H9 (cell line): ENCODE measurements at regions not wholly inside any gene's neighbourhood (a gene's known extent, or its start where the extent isn't known, plus 50 kb on each side); places are given as distances from the start of the nearest gene placed in this dataset.

Experiments
- DNase-seq: peaks from one replicate; pipeline ENCODE4 v3.0.0-alpha.2; 2017
- H2AFZ ChIP-seq: one replicate; pipeline ENCODE4 v1.6.1; 2013; ENCODE audit warnings: mild to moderate bottlenecking, low read length, control low read depth, moderate library complexity
- H2AK5ac ChIP-seq: 2 replicates; pipeline ENCODE4 v1.6.1; 2013; ENCODE audit warnings: low read length, control low read depth, mixed read lengths; ENCODE audit not compliant: insufficient read length
- H2BK120ac ChIP-seq: one replicate; pipeline ENCODE4 v1.6.1; 2013; ENCODE audit warnings: low read depth, mild to moderate bottlenecking, low read length, control low read depth, inconsistent platforms; ENCODE audit not compliant: poor library complexity, severe bottlenecking
- H2BK12ac ChIP-seq: 2 replicates; pipeline ENCODE4 v1.6.1; 2013; ENCODE audit warnings: low read length, control low read depth, mixed read lengths, low read depth; ENCODE audit not compliant: insufficient read length
- H2BK15ac ChIP-seq: 2 replicates; pipeline ENCODE4 v1.6.1; 2013; ENCODE audit warnings: low read depth, low read length, control low read depth
- H2BK20ac ChIP-seq: one replicate; pipeline ENCODE4 v1.6.1; 2013; ENCODE audit warnings: low read depth, mild to moderate bottlenecking, low read length, control low read depth, inconsistent platforms; ENCODE audit not compliant: poor library complexity, severe bottlenecking
- H2BK5ac ChIP-seq: 2 replicates; pipeline ENCODE4 v1.6.1; 2013; ENCODE audit warnings: low read length, control low read depth, mixed read lengths; ENCODE audit not compliant: insufficient read length
- H3K14ac ChIP-seq: 2 replicates; pipeline ENCODE4 v1.6.1; 2013; ENCODE audit warnings: low read length, control low read depth; ENCODE audit not compliant: insufficient read depth
- H3K18ac ChIP-seq: 2 replicates; pipeline ENCODE4 v1.6.1; 2013; ENCODE audit warnings: low read depth, mild to moderate bottlenecking, mixed read lengths, low read length, control low read depth; ENCODE audit not compliant: insufficient read length
- H3K23ac ChIP-seq: 2 replicates; pipeline ENCODE4 v1.6.1; 2013; ENCODE audit warnings: low read length, control low read depth, mixed read lengths, low read depth; ENCODE audit not compliant: insufficient read length
- H3K23me2 ChIP-seq: 2 replicates; pipeline ENCODE4 v1.6.1; 2013; ENCODE audit warnings: low read depth, mild to moderate bottlenecking, mixed read lengths, low read length, control low read depth; ENCODE audit not compliant: insufficient read length, poor library complexity, severe bottlenecking
- H3K27ac ChIP-seq: 2 replicates; pipeline ENCODE4 v1.5.1; 2013; ENCODE audit warnings: low read length, control low read depth, mixed read lengths, low read depth; ENCODE audit not compliant: insufficient read length
- H3K27me3 ChIP-seq: 2 replicates; pipeline ENCODE4 v1.6.1; 2013; ENCODE audit warnings: low read length, control low read depth, inconsistent platforms; ENCODE audit not compliant: insufficient read depth
- H3K4ac ChIP-seq: 2 replicates; pipeline ENCODE4 v1.6.1; 2013; ENCODE audit warnings: low read depth, mild to moderate bottlenecking, control low read depth, inconsistent platforms, low read length, moderate library complexity
- H3K4me1 ChIP-seq: 2 replicates; pipeline ENCODE4 v1.6.1; 2013; ENCODE audit warnings: low read length, control low read depth, inconsistent platforms; ENCODE audit not compliant: insufficient read depth
- H3K4me2 ChIP-seq: 2 replicates; pipeline ENCODE4 v1.6.1; 2013; ENCODE audit warnings: low read length, control low read depth, mixed read lengths; ENCODE audit not compliant: insufficient read length, insufficient read depth
- H3K56ac ChIP-seq: 2 replicates; pipeline ENCODE4 v1.6.1; 2013; ENCODE audit warnings: low read depth, mild to moderate bottlenecking, mixed read lengths, low read length, control low read depth; ENCODE audit not compliant: insufficient read length
- H3K79me1 ChIP-seq: 2 replicates; pipeline ENCODE4 v1.6.1; 2013; ENCODE audit warnings: low read depth, mild to moderate bottlenecking, moderate library complexity, low read length, control low read depth, inconsistent platforms; ENCODE audit not compliant: insufficient read depth, poor library complexity, severe bottlenecking
- H3K79me2 ChIP-seq: 2 replicates; pipeline ENCODE4 v1.6.1; 2013; ENCODE audit warnings: low read length, control low read depth, inconsistent platforms; ENCODE audit not compliant: insufficient read depth
- H3K9ac ChIP-seq: 2 replicates; pipeline ENCODE4 v1.6.1; 2013; ENCODE audit warnings: low read length, control low read depth, mixed read lengths; ENCODE audit not compliant: insufficient read length; ENCODE audit errors: extremely low read depth
- H3K9me3 ChIP-seq: one replicate; pipeline ENCODE4 v1.6.1; 2013; ENCODE audit warnings: low read depth, low read length, inconsistent platforms; ENCODE audit not compliant: control insufficient read depth
- H3T11ph ChIP-seq: one replicate; pipeline ENCODE4 v1.6.1; 2013; ENCODE audit warnings: mild to moderate bottlenecking, low read length, control low read depth, inconsistent platforms
- H4K20me1 ChIP-seq: one replicate; pipeline ENCODE4 v1.6.1; 2013; ENCODE audit not compliant: control insufficient read depth, insufficient read length, insufficient read depth
- H4K5ac ChIP-seq: 2 replicates; pipeline ENCODE4 v1.6.1; 2013; ENCODE audit warnings: low read depth, mild to moderate bottlenecking, mixed read lengths, low read length, control low read depth; ENCODE audit not compliant: insufficient read length
- H4K8ac ChIP-seq: replicated peaks from 2 replicates; pipeline ENCODE4 v1.6.1; 2013; ENCODE audit warnings: low read length, control low read depth, mixed read lengths, low read depth; ENCODE audit not compliant: insufficient read length
- H4K91ac ChIP-seq: 2 replicates; pipeline ENCODE4 v1.6.1; 2013; ENCODE audit warnings: low read depth, mild to moderate bottlenecking, moderate library complexity, mixed read lengths, low read length, control low read depth; ENCODE audit not compliant: insufficient read length
- H3K27ac Mint-ChIP-seq, 3 experiments: 2 replicates in 2 of 3; 3 replicates in 1 of 3; pipeline ENCODE4 v1.8.0; 2020 to 2021; ENCODE audit warnings: mixed read lengths in 3 of 3, mild to moderate bottlenecking in 1 of 3, moderate library complexity in 1 of 3
- H3K27me3 Mint-ChIP-seq: 2 replicates; pipeline ENCODE4 v1.8.0; 2021; ENCODE audit warnings: low read depth, mild to moderate bottlenecking, moderate library complexity, mixed read lengths
- H3K36me3 Mint-ChIP-seq, 3 experiments: 2 replicates in 2 of 3; 3 replicates in 1 of 3; pipeline ENCODE4 v1.8.0; 2020 to 2021; ENCODE audit warnings: low read depth in 3 of 3, mixed read lengths in 3 of 3; ENCODE audit not compliant: insufficient read depth in 1 of 3
- H3K4me1 Mint-ChIP-seq, 2 experiments: 2 replicates each; pipeline ENCODE4 v1.8.0; 2020; ENCODE audit warnings: mixed read lengths in 2 of 2
- H3K4me3 Mint-ChIP-seq, 2 experiments: 2 replicates in 1 of 2; 3 replicates in 1 of 2; pipeline ENCODE4 v1.8.0; 2020 to 2021; ENCODE audit warnings: mild to moderate bottlenecking in 2 of 2, mixed read lengths in 2 of 2, moderate library complexity in 1 of 2
- H3K9me3 Mint-ChIP-seq, 2 experiments: 2 replicates in 1 of 2; 3 replicates in 1 of 2; pipeline ENCODE4 v1.8.0; 2020; ENCODE audit warnings: mild to moderate bottlenecking in 2 of 2, mixed read lengths in 2 of 2, moderate library complexity in 1 of 2
- WGBS: extraction: QIAGEN DNeasy Blood & Tissue Kit; methylation state at CpG from one replicate; pipeline ENCODE4 v1.1.7; 2013; ENCODE audit warnings: missing lambda C conversion rate, low lambda C conversion rate, mixed read lengths; ENCODE audit not compliant: insufficient read length; ENCODE audit errors: extremely low coverage; 5-methylcytosine and 5-hydroxymethylcytosine counted together
- TF ChIP-seq, protein P1 (sequence below): fragments of 200-600 bp; sonication (generic); conservative IDR thresholded peaks from 3 replicates; pipeline ENCODE4 v1.8.0; 2021; ENCODE audit warnings: antibody characterized with exemption, mild to moderate bottlenecking

DNA sequence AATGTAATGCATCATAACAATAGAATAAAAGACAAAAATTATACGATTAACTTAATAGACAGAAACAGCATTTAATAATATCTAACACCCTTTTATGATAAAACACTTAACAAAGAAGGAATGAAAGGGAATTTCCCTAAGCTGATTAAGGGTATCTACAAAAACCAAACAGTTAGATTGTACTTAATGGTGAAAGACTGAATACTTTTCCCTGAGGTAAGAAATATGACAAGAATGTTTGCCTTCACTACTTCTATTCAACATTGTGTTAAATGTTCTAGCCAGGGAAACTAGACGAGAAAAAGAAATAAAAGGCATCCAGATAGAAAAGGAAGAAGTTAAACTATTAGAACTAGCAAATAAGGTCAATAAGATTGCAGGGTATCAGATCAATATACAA lies 276.9 kb downstream of the BAMBI start:
- no peaks in the 10 kb centered on the region for H3K79me2 ChIP-seq
- H3K14ac ChIP-seq = no peak overlapping the region
- no peaks in the 10 kb centered on the region for H3K27me3 ChIP-seq
- Mint-ChIP-seq H3K4me3 (no peak overlapping the region), H3K36me3 (peaks cover 0 to 7% (median 3%) of the 10 kb centered on the region in 3 experiments; a peak in 2 of 7 replicates), H3K27me3 (no peaks in the 10 kb centered on the region), H3K9me3 (peaks cover 4 to 13% of the 10 kb centered on the region in 2 experiments; a peak in 2 of 5 replicates), H3K27ac (no peak overlapping the region), H3K4me1 (peaks cover 2 to 5% of the 10 kb centered on the region in 2 experiments; a peak in 3 of 4 replicates)
- H2BK20ac ChIP-seq = no peak overlapping the region
- H3K56ac ChIP-seq = no peak overlapping the region
- H3K18ac ChIP-seq = no peak overlapping the region
- H4K8ac ChIP-seq = no peak overlapping the region
- H3K79me1 ChIP-seq = no peaks in the 10 kb centered on the region
- no peaks in the 10 kb centered on the region for H3K4me1 ChIP-seq
- WGBS = no CpG with 5 or more reads among the region's 2 CpGs
- no peak overlapping the region for H3K4ac ChIP-seq
- no peak overlapping the region for H2BK120ac ChIP-seq
- no peak overlapping the region for H2AK5ac ChIP-seq
- TF ChIP-seq, protein P1, sequence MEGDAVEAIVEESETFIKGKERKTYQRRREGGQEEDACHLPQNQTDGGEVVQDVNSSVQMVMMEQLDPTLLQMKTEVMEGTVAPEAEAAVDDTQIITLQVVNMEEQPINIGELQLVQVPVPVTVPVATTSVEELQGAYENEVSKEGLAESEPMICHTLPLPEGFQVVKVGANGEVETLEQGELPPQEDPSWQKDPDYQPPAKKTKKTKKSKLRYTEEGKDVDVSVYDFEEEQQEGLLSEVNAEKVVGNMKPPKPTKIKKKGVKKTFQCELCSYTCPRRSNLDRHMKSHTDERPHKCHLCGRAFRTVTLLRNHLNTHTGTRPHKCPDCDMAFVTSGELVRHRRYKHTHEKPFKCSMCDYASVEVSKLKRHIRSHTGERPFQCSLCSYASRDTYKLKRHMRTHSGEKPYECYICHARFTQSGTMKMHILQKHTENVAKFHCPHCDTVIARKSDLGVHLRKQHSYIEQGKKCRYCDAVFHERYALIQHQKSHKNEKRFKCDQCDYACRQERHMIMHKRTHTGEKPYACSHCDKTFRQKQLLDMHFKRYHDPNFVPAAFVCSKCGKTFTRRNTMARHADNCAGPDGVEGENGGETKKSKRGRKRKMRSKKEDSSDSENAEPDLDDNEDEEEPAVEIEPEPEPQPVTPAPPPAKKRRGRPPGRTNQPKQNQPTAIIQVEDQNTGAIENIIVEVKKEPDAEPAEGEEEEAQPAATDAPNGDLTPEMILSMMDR = no peak
- H2AFZ ChIP-seq = no peak overlapping the region
- H3K27ac ChIP-seq = no peak overlapping the region
- no peak overlapping the region for H2BK15ac ChIP-seq
- no peak overlapping the region for H3T11ph ChIP-seq
- no peaks in the 10 kb centered on the region for H3K23me2 ChIP-seq
- H4K20me1 ChIP-seq = no peaks in the 10 kb centered on the region
- H3K9ac ChIP-seq = no peak overlapping the region
- no peak overlapping the region for H3K4me2 ChIP-seq
- H4K91ac ChIP-seq = no peak overlapping the region
- H3K9me3 ChIP-seq = no peaks in the 10 kb centered on the region
- H4K5ac ChIP-seq = no peak overlapping the region
- DNase-seq = no peak
- no peak overlapping the region for H2BK12ac ChIP-seq
- H3K23ac ChIP-seq = no peak overlapping the region
- H2BK5ac ChIP-seq = no peak overlapping the region
